DMS53 treated with DMSO at 0.1 percent for 48 hours (cell line): ENCODE measurements at regions not wholly inside any gene's neighbourhood (a gene's known extent, or its start where the extent isn't known, plus 50 kb on each side); places are given as distances from the start of the nearest gene placed in this dataset.
A peak's percentile ranks its signal among the peaks of the same experiment; 100 is the strongest.
"Not testable (repeated sequence)": the region's sequence is repeated elsewhere in the genome, so short reads cannot be mapped to it uniquely, and the experiment has no call there.

Source experiments
- DNase-seq: peaks from one replicate; lab custom pipeline; 2025; ENCODE audit not compliant: unreplicated experiment; lab: John Stamatoyannopoulos, UW

GRCh38 chr2:224650815-224651439 is 65.2 kb downstream of the CCDC195 start:
- peak; percentile 31 for DNase-seq

- not testable (repeated sequence) for DNase-seq
Observed at GRCh38 chr2:224647684-224648083, 62.5 kb upstream of the CUL3 start.

DNA sequence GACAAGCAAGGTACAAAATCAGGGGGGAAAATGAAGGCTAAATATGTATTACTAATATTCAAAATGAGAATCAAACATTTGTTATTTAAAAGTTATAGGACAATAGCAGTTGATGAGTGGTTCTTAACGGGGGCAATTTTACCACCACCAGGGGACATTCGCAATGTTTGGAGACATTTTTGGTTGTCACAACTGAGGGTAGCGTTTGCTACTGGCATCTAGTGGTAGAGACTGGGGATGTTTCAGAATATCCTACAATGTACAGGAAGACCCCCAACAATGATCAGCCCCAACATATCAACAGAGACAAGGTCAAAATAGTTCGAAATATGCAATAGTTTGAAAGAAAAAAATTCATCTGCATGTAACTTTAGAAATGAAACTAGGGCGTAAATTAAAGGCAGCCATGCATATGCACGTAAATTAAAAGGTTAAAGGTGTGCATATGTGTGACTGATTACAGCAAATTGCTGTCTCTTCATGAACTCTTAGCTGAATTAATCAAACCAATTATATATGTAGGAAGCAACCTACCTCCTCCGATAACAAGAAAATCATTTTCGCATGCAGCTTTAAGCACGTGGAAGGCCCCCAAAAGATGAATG is 61.2 kb upstream of the CUL3 start:
- DNase-seq: no peak

DNA sequence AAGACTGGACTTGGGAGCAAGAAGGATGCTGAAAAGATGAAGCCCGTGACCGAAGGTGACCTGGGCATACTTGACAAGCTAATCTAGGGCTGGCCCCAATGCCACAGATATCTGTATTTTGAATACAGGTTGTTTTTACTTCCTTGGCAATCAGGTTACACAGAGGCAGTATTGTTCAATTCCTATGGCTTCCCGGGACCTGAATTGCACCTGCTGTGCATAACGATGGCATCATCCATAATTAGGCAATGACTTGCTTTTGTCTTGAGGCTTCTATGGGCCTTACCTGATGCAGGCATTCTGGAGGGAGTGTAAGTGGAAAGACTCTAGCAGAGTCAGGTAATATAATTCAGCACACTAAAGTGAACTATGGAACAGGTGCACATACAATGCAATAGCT is 60.6 kb upstream of the CUL3 start:
- DNase-seq: no peak

- no peak for DNase-seq
Observed at GRCh38 chr2:224640679-224641078, 55.5 kb upstream of the CUL3 start.

DNA sequence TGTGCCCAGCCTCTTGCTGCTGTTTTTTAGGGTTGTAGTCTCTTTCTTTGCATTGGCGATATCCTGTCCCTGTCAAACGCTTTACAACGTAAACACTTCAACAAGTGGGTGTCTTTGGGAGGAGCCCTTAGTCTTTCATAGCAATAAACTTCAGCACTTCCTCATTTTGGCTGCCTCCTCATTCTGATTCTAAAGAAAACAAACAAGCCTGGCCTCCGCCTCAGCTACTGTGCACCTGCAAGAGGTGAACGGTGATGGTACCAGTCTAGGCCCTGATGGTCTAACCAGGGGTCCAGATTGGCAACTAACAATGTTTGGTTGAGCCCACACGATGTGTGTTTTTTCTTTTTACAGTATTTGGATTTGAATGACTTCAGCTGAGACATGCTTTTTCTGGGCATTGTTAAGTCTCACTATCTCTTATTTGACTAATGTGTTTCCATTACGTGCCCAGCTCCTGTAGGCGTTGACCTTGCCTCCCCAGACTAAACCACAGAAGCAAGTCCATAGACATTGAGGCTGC is 53.2 kb upstream of the CUL3 start:
- DNase-seq: peak; percentile 14
